HG03378 (cell line): ENCODE measurements at regions not wholly inside any gene's neighbourhood (a gene's known extent, or its start where the extent isn't known, plus 50 kb on each side); places are given as distances from the start of the nearest gene placed in this dataset.
"Not testable (repeated sequence)": the region's sequence is repeated elsewhere in the genome, so short reads cannot be mapped to it uniquely, and the experiment has no call there.

Experiments used
- ATAC-seq: cut with Tn5 transposase; IDR thresholded peaks from one replicate; pipeline ENCODE4 v1.9.1; 2021; ENCODE audit warnings: mild to moderate bottlenecking, moderate library complexity; ENCODE audit not compliant: unreplicated experiment

DNA sequence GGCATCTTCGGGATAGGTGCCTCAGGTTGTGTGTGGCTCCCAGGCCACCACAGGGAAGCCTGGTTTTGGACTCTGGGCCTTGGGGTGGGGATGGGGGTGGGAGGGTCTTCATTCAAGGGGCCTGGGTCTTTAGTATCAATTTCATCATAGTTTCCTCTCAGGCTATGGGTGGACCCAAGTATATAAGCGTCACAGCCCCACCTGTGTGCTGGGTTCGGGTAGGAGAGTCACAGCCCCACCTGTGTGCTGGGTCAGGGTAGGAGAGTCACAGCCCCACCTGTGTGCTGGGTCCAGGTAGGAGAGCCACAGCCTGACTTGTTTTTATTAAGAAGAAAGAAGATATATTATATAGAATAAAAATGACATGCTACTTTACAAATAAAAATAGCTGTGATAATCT lies 422.1 kb downstream of the BRD1 start:
- ATAC-seq = no peak

GRCh38 chr22:49404576-49405241 lies 423.0 kb downstream of the BRD1 start:
- ATAC-seq = no peak

DNA sequence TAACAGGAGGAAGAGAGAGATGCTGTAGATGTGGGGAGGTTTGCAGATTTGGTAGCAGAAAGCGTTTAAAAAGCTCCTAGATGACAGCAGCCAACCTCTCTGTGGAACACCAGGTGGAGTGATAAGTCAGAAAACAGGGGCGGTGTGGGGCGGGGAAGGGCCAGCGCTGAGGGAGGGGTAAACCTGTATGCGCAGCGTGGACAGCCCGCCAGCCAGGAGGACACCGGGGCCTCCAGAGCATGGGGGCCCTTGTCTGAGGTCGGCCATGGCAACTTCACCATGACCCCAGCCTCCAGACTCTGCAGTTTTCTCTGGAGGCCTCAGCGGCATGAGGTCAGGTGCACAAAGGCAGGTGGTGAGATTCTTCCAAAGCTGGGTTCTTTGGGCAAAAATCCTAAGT lies 423.7 kb downstream of the BRD1 start:
- no peak for ATAC-seq

GRCh38 chr22:49403102-49403501 lies 424.6 kb downstream of the BRD1 start:
- no peak for ATAC-seq

DNA sequence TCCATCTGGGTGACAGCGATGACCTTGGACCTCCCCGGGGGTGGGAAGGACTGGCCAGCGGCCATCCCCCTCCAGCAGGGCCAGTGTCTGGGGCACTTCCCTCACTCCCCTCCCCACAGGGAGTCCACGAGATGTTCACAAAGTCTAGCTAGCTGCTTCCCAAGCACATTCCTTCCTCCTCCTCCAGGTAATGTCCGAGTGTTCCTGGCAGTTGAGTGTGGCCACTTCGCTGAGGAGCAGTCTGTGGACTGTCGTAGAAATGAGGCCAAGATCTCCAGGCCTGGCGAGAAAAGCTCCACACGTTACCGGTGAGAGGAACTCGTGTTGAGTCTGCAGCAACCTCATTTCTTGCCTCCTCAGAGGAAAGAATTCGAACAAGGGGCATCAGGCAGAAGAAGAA lies 425.5 kb downstream of the BRD1 start:
- ATAC-seq = no peak

DNA sequence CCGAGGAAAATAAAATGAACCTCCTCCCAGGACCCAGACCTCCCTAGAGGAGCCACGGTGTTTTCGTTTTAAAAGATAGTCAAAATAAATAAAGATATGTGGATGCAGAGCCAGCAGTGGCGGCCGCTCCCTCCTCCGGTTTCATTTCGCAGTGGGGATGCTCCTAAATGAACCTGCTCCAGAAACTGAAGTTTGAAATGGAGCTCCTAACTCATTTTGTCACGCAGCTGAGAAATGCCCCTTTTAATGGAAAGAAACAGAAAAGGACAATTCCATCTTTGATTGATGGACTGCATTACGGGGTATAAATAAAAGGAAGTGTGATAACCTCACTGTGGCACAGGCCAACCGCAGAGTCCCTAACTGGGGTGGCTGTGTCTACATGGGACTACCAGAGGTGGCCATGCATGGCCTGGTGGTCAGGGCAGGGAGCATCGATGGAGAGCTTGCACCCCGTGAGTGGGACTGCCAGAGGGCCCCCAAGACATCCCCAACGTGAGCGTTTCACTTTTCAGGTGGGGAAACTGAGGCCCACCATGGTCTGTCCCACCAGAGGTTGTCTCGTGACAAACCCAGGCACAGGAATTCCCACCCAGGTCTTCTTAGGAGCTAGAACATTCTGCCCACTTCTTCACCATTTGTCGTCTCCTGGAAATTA lies 426.6 kb downstream of the BRD1 start:
- no peak for ATAC-seq

DNA sequence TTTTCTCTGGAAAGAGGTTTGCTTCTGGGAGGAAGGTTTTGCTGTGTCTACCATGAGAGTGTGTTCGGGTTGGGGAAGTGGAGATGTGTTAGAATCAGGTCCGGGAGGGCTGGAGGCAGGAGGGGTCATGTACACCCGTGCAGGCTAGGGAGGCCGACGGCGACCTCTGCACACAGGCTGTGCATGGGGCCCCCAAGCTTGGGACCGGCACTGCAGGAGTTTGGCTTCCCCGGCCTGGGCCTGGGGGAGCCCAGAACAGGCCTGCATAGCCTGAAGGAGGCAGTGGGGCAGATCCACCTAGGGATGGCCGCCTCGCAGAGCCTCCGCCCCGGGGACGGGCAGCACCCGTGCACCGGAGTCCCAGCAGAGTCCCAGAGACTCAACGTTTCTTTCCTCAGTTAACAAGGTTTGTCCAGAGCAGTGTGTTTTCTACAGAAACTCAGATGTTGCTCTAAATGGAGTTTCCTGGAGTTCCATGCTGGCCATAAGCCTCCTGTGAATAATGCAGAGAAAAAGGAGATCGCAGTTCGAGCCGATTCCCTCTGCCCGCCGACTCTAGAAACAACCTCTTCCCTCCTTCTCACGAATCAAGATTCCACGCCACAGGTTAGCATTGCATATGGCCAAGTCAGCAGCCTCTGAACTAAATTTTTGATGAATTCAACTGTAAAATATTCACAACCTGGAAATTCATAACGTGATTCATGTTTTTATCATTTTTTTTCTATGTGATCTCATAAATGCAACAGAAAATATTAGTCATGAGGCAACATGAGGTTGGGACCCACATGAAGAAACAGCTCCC lies 427.3 kb downstream of the BRD1 start:
- ATAC-seq = no peak

DNA sequence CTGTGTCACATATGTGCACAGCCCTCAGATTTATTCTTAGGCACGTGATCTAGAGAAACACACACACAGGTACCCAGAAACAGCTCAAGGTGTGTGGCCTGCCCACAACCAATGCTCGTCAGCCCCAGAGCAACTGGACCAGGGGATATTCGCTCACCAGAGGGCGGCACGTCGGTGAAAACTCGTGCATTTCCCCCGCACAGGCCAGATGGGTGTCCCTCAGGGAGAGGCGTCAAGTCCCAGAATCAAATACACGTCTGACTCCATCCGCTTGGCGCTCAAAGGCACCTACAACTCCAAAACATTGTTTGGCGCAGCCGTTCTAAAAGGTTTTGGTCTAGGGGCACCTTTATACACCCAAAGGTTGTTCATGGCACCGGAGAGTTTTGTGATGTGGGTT lies 429.0 kb downstream of the BRD1 start:
- no peak for ATAC-seq

DNA sequence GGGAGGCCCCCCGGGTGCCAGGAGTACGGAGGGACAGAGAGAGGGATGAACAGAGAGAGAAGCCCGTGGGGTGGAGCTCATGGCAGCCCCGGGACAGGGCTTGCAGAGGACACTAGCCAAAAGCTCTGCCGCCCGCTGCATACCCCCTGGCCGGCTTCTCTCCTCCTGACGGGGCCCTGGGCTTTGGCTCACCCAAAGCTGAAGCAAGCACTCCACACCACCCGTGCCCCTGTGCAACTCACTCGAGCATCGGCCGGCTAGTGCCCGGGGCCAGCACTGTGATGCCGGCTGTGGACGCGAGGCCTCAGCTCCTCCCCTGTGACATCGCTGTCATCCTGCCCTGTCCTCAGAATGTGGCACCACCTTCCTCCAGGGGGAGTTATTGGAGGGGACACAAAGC lies 429.6 kb downstream of the BRD1 start:
- ATAC-seq = no peak

DNA sequence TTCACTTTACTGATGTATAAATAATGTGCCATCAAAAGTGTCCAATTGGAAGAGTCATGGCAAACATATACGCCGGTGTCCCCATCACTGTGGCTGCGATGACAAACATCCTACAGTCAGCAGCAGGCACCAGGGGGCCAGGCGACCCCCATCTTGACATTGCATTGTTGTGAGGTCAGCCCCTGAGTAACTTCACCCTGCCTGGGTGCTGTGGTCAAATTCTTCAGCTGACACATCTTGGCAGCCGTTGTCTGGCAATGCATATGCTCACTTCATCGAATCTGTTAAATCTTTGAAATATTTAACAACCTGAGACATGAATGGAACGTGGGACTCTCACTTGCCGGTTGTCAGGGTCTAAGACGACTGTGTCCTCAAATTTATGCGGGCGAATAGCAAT lies 430.9 kb downstream of the BRD1 start:
- ATAC-seq = no peak

DNA sequence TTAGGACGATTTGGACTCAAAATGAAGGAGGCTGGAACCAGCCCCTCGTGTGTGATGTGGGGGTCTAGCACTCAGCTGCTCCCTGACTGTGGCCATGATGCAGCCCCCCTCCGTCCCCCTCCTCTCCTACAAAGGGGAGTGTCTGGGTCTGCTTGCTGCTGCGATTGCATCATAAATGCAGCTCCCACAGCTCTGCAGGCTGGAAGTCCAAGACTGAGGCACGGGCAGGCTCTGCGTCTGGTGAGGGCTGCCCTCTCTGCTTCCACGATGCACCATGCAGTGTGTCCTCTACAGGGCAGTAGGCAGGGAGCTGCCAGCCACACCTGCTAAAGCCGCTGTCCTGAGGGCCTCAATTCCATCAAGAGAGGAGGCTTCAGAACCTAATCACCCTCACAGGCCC lies 432.1 kb downstream of the BRD1 start:
- no peak for ATAC-seq

- ATAC-seq = not testable (repeated sequence)
Observed at GRCh38 chr22:49395062-49395461, 432.6 kb downstream of the BRD1 start.

- ATAC-seq = no peak
Observed at GRCh38 chr22:49394116-49394785, 433.4 kb downstream of the BRD1 start.

GRCh38 chr22:49393526-49393925 lies 434.1 kb downstream of the BRD1 start:
- no peak for ATAC-seq

GRCh38 chr22:49392841-49393510 lies 434.7 kb downstream of the BRD1 start:
- no peak for ATAC-seq

- no peak for ATAC-seq
Observed at GRCh38 chr22:49392247-49392646, 435.4 kb downstream of the BRD1 start.

DNA sequence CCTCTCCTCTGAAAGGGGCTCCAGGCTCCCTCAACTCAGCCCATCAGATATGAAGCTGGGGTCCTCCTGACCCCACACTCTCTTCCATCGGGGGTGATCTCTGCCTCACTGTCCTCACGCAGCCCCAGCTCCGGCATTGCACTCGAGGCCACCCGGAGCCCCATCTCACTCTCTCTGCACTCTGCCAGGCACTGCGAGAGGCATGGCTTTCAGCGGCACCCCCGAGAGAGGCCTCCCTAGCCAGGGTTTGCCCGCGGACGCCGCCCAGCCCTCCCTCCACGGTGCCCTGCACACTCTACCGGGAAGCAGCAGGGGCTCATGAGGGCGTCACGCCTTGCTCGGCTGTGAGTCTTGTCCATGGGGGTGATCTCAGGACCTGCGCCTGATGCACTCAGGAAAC lies 436.2 kb downstream of the BRD1 start:
- no peak for ATAC-seq

- ATAC-seq = no peak
Observed at GRCh38 chr22:49390954-49391353, 436.7 kb downstream of the BRD1 start.

DNA sequence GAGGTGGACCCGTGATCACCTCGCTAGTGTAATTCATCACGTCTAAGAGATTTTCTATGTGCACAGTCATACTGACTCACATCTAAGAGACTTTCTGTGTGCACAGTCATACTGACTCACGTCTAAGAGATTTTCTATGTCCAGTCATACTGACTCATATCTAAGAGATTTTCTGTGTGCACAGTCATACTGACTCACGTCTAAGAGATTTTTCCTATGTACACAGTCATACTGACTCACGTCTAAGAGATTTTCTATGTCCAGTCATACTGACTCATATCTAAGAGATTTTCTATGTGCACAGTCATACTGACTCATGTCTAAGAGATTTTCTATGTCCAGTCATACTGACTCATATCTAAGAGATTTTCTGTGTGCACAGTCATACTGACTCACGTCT lies 443.8 kb downstream of the BRD1 start:
- not testable (repeated sequence) for ATAC-seq

GRCh38 chr22:49382451-49382735 lies 445.3 kb downstream of the BRD1 start:
- no peak for ATAC-seq
